ENCODE measurements at regions not wholly inside any gene's neighbourhood (a gene's known extent, or its start where the extent isn't known, plus 50 kb on each side); places are given as distances from the start of the nearest gene placed in this dataset.

DNA sequence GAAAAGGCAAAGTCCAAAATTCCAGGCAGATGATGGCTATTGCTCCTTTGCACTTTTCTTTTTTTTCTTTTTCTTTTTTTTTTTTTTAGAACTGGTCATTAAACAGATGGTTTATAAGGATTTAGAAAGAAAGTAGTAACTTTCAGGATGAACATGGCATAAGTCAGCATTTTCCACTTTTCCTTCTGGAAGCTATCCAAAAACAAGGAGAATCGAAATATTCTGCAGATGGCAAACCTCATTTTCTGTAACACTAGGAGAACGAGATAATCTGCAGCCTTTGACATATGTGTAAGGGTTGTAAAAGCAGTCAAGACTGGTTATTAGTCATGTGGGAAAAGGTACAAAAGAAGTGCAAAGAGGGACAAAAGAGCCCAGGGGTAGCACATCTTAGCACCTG is 69.1 kb upstream of the PUM3 start:
- ATAC-seq = no peak
- H3K4me1 Mint-ChIP-seq (ENCODE audit: low read depth in 2 of 2) = no peaks in the 10 kb centered on the region
- DNase-seq (ENCODE audit: low spot score) = no peak
- H3K4me3 Mint-ChIP-seq = no peak overlapping the region
- peaks cover 4% of the 10 kb centered on the region for H3K9me3 Mint-ChIP-seq
- H3K36me3 Mint-ChIP-seq = no peaks in the 10 kb centered on the region
- H3K27ac Mint-ChIP-seq = no peak overlapping the region
- peaks cover 18 to 24% of the 10 kb centered on the region in 2 donors for H3K27me3 Mint-ChIP-seq

DNA sequence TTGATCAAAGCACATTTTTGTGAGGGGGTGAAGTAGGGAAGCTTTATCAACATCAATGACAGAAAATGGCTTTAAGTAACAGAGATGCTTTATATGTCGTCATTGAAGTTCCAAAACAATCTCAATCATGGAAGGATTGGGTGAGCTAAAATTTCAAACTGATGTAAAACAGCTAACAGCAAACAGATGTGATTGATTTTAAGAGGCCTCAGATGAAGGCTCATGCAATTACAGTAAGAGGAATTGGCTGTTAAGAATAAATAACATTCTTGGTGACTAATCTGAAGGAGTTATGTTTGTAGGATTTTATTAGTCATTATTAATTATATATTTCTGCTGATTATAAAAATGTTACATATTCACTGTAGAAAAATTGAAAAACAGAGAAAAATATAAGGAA is 63.5 kb upstream of the PUM3 start:
- no peak for DNase-seq (ENCODE audit: low spot score)
- no peaks in the 10 kb centered on the region for H3K36me3 Mint-ChIP-seq
- no peaks in the 10 kb centered on the region for H3K9me3 Mint-ChIP-seq
- no peak overlapping the region for H3K4me3 Mint-ChIP-seq
- H3K27ac Mint-ChIP-seq = no peak overlapping the region
- H3K4me1 Mint-ChIP-seq (ENCODE audit: low read depth in 2 of 2) = no peaks in the 10 kb centered on the region
- peaks cover 12 to 22% of the 10 kb centered on the region in 2 donors for H3K27me3 Mint-ChIP-seq
- ATAC-seq = no peak

DNA sequence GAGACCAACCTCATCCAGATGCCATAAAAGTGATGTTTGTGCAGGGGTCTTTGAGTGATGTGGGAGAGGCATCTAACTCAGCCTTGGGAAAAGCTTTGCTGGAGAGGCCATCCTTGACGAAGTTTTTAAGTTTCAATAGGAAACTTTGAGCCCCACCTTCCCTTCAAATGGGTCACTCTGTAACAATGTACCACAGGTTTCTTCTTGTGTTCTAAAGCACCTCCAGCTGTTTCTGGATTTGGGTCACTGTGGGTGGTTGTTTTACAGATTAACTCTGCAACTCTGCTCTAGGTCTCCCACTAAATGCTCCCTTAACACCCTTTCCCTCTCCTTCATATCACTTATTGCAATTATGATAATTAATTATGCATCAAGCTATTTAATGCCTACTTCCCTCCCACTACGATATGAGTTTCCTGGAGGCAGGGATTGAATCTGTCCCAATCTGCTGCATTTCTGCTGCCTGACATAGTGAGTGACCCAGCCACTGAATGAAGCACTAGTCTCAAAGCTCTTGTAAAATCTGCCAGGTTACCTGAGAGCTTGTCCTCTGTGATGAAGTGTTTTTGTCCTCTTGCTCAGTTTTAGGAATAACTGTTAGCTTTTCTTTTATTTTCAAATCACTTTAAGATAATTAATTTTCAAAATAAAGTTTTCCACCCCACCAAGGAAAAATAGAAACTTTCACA is 60.5 kb upstream of the PUM3 start:
- no peaks in the 10 kb centered on the region for H3K9me3 Mint-ChIP-seq

More for the DNA sequence above, 60.5 kb upstream of the PUM3 start:
- ATAC-seq (no peak), DNase-seq (ENCODE audit: low spot score) (no peak)
- Mint-ChIP-seq H3K27me3 (peaks cover 8 to 21% of the 10 kb centered on the region in 2 donors), H3K4me1 (ENCODE audit: low read depth in 2 of 2) (no peaks in the 10 kb centered on the region), H3K36me3 (peaks cover 5% of the 10 kb centered on the region), H3K27ac (no peak overlapping the region), H3K4me3 (no peak overlapping the region)
